GM21367 (cell line): ENCODE measurements at regions not wholly inside any gene's neighbourhood (a gene's known extent, or its start where the extent isn't known, plus 50 kb on each side); places are given as distances from the start of the nearest gene placed in this dataset.

Experiments used
- ATAC-seq: cut with Tn5 transposase; IDR thresholded peaks from one replicate; pipeline ENCODE4 v1.9.1; 2021; ENCODE audit not compliant: unreplicated experiment

DNA sequence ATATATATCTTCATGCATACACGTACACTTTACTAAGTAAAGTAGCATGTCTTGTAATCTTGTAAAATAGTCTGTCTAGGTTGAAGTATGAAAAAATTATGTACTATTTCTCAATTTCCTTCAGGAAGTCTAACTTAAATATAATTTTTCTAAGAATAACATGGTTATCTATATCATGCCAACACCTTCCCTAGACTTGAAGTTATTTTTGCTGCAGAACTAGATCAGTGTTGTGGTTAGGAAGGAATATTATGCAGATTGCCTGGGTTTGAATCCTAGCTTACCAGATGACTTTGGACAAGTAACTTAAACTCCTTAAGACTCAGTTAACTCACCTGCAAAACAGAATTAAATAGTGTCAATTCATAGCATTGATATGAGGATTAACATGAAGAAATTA, 142.2 kb upstream of the SEMA3A start:
- no peak for ATAC-seq

DNA sequence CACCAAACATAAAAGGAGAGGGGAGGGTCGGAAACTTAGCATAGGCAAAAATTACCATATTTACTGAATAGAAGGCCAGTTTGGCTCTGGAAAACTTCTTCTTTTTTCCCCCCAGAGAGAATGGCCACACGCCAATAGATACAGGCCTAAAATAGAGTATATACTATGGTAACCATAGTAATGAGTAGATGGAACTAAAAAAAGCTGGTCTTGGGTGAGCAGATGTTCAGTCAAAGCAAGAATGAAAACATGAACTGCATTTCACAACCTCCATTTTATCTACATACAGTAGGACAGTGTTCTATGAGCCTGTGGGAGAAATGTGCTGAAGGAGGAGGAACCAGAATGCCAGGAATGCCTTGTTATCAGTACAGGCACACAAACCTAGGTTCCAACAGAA, 141.7 kb upstream of the SEMA3A start:
- no peak for ATAC-seq

DNA sequence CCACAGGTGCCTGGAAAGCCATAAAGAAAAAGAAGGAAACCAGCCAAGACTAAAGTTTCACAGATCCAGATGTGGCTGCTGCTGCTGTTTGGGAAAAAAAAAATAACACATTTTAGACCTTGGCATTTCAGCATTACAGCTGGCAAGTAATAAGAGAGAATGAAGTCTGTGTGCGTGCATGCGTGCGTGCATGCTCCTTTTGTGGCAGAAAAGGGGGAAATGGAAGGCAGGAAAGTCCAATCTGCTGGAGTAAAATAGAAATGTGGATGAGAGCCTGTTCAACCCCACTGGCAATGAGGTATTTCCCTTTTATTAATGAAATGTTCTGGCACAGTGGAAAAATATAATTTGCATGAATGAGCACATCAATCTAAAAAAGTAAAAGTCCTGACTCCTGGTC, 137.0 kb upstream of the SEMA3A start:
- ATAC-seq, result no peak

DNA sequence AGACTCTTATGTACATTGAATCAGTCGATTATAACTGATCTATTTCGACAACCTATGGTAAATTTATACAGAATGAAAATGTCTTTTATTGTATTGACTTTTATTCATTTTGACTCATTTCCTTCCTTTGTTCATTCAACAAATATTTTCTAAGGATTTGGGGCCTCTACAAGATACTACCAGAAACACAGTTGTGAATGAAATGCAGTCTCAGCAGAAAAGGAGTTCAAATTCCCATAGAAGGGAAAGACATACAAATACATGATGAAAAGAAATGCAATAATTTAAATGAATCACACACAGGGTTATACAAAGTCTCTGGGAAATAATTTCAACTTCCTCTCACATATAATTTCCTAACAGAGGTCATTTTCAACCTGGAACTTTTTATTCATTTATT, 134.0 kb upstream of the SEMA3A start:
- ATAC-seq, result no peak

DNA sequence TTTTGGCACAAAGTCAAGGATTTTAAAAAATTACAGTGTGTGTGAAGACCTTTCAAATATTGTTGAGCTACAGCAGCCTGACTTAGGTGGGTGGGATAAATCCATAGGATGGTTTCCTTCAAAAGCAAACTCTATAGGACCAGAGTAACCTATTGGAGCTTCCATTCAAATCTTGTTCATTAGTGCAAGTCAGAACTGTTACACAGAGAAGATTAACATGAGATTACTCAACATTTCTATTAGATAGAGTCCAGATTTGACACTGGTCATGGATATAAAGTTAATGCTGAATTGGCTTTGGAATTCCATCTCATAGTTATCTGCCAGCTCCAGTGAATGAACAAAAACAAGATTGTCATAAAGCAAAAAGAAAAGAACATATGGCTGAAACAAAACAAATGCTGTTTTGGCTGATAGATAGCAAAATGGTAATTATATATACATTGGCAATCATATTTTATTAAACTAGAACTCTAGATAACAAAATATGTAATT, 129.6 kb upstream of the SEMA3A start:
- no peak for ATAC-seq

DNA sequence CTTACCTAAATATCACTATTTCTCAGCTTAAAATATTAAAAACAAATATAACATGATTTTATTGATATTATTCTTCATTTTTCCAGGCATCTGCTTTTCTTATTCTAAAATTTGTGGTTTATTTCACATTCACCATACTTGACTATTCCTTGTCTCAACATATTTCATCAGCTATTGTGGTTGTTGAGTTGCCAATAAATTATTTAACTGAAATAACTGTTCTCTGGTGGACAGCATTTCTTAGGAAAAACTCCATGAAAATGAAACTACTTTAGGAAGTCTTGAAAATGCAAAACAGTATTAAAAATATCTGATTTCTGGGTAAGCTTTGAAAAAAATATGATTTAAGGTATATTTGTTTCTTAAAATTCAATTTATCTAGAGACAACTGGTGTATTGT, 122.9 kb upstream of the SEMA3A start:
- no peak for ATAC-seq

DNA sequence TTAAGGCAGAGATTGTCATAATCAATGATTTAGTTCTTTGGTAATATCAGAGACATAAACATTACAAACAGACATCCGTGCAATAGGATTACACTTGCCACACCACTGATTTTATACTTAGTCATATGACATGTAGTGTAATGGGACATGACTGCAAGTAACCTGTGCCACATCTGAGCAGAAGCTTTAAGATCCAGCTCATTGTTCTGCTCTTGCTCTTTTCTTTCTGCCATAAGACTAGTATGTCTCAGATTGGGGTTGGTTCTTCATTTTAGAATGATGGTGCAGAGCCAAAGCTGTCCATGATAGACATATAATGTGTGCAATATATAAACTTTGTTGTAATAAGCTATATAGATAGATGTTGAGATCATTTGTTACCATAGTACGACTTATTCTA, 119.7 kb upstream of the SEMA3A start:
- no peak for ATAC-seq

DNA sequence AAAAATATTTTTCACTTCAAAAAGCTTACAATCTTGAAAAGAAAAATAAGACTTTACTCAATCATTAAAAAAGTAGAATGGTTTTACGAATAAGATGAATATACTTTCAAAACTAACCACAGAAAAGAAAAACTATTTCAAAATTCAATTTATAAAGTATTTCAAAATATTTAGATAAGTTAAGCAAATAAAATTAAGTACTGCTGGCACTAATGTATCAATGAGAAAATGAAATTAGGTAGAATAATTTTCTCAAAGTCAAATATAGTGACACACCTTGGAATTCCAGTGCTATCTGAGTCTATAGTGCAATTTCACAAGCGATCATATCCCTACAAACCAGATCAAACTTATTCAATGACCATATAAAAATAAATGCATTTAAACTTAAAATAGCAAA, 109.8 kb upstream of the SEMA3A start:
- no peak for ATAC-seq

DNA sequence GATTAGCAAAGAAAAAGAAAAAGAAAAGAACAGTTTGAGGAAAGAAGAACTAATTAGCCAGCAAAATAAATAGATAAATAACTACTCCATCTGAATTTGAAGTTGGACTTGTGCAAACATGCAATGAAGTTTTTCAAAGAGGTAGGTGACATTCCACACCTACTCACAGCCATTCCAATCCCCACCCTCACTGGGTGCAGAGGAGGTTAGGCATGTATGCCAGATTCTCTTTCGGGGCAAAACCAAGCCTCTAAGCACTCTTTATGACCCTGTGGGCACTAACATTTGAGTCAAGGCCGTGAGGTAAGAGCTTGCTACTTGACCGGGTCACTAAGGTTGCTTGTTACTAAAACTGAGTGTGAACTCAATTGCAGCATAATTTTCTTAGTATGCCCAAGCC, 108.4 kb upstream of the SEMA3A start:
- no peak for ATAC-seq

DNA sequence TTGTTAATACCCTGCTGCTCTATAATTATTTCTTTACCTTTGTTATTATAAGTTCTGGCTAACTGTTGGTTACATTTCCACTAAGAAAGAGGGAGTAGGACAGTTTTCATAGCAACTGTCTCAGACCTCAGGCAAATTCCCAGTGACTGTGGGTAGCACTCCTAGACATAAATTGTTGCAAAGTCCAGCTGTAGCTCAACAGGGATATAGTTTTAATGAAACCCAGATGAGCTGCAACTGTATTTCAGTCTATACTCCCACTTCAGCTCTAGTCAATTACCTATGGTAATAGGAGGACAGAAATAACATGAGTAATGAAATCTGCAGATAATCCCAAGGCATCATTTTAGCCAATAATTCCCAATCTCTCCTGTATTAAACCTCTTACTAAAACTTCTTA, 103.0 kb upstream of the SEMA3A start:
- ATAC-seq, result no peak

DNA sequence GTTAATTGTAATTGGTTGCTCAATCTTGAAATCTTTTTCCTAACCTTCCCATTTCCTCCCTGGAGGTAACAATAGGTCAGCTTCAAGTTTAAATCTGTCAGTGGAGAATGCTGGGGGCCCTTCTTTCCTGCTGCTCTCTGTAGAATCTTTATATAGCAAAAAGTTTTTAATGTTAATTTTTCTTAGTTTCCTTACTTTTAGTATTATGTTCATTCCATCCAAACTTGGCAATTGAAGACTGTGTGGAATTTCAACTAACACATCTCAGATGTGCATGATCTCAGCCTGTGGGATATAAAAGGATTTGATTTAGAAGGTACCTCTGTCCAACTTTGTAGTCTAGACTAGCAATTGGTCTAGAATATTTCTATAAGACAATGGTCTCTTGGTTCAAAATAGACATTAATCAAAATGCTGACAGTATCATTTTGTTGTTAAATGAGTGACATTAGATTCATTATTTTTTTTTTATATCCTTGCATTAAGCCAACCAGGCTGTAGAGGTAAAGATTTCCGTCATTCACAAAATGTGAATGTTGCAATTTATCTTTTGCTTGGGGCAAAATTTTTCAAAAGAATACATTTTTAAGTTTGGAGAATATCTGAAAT, 100.4 kb upstream of the SEMA3A start:
- ATAC-seq, result no peak

DNA sequence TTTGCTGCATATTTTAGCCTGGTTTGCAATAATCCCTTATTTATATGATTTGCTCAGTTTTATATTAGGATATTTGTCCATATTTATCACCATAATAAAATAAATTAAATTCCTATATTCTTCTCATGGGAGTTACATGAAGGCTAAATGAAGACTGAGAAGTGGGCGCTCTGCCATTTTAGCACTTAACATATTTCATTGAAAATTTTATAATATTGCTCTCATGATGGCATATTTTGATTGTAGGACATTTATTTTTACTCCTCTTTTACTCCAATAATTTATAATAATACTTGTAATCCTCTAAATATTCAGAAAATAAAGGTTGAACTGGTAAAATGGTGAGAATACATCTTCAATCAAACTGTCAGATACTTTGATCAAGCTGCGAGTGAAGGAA, 99.8 kb upstream of the SEMA3A start:
- ATAC-seq, result no peak

DNA sequence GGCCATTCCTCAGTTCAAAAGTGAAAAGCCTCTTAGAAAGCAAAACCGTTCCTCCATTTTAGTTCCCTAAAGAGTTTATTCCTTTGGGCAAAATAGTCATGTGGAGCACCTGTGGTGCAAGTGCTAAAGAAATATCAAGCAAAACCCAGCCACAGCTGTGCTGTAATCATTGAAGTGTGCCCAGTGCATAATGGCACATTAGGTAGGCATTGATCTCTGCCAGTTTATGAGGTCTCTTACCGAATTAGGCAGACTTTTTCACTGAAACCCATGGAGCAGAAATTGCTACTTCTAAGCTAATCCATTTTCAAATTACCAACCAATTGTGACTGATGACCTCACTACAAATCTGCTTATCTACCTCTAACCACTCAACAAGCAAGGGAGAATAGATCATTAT, 97.2 kb upstream of the SEMA3A start:
- ATAC-seq, result no peak

DNA sequence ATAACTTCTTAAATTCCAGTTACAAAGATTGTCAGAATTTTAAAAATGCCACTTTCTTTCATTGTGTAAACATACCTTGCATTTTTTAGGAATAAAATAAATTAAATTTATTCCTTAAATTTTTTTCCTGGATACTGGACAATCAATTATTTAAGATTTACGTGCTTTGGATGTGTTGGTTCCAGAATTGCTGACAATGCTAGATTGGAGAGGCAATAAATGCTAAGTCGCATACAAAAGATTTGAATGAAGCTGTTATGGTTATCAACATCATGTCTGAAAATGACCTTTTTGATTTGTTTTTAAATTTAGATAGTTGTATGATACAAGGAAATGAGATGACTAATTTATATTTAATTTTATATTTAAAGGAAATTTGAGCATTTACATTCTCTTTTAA, 89.2 kb upstream of the SEMA3A start:
- ATAC-seq, result no peak

DNA sequence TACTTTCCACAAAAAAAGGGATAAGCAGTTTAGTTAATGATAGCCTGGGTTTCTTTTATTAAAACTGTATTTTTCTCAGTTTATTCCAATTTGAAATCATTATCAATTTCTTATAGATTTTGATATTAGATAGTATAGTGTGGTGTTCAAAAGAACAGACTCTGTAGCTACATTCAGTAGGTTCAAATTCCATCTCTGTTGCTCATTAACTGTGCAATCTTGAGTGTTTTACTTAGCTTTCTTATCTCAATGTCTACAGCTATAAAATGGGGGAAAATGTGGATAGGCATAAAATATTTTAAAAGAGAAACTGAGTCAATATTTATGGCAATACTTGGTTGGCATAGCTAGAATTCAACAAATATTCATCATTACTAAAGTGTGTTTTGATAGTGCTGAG, 86.9 kb upstream of the SEMA3A start:
- no peak for ATAC-seq

DNA sequence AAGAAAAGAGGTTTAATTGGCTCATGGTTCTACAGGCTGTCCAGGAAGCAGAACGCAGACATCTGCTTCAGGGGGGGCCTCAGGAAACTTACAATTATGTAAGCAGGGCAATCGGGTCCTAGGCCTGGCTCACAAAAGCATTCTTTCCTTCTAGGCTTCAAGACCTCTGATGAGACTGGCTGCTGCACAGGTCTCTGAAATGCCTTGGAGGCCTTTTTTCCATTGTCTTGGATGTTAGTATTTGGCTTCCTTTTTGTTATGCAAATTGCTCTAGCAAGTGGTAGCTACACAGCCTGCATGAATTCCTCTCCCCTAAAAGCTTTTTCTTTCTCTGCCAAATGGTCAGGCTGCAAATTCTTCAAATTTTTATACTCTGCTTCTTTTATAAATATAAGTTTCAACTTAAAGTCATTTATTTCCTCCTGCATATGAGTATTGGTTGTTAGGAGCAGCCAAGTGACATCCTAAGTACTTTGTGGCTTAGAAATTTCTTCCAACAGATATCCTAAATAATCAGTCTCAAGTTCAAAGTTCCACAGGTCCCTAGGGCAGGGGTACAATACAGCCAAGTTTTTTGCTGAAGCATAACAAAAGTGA, 83.1 kb upstream of the SEMA3A start:
- ATAC-seq, result no peak

DNA sequence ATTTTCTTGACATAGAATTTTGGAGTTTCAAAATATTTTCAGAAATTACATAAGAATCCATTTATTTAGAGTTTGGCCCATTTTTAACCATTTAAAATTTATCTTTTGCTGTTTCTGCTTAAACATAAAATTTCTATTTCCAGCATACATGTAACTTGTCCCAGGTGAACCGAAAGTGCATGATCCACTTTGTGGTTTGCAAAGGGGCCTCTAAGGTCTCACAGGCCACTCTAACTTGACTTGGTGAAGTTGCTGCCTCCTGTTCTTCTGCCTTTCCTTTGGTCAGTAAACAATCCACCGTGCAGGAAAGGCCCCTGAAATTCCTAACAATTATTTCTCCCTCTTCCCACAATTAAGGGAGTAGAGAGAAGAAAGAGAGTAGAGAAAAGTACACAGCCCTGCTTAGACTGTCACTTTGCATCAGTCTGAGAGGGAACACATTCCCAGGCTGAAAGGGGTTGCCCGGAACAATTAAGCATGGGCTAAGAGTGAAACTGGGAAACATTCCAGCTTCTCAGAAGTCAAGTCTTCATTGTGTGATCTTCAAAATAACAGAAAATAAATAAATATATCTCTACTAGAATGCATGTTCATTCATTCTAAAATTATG, 79.5 kb upstream of the SEMA3A start:
- no peak for ATAC-seq

DNA sequence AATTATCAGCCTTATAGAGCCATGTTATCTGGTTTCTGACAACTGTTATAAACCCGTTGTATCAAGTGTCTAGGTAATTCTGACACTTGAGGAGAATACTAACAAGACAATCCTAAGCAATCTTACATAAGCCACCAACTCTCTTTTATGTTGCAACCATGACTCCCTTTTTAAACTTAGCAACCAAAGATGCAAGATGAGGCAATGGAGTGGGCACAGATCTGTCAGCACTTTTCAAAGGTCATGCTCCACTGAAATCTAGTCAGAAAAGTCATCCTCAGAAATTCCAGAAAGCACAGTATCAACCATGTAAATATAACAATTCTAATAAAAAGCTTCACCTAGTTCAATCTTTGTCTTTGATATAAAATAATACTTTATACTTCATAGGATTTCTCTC, 77.0 kb upstream of the SEMA3A start:
- ATAC-seq, result no peak

DNA sequence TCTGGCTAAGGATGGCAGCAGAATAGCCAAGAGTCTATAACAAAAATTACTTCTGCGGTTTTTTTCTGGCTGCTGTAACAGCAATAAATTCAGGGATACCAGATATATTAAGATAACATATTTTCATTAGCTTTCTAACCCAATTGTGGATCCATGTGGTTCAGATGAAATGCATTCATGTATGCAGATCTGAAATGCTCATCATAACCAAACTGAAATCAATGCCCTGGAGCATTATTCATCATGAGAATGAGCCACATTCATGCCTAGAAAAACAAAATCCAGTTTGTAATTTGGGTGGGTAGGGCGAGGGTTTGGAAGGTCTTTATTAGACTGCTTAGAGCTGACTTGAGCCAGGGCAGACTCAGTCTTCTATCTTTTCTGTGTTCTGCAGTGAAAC, 69.8 kb upstream of the SEMA3A start:
- no peak for ATAC-seq

DNA sequence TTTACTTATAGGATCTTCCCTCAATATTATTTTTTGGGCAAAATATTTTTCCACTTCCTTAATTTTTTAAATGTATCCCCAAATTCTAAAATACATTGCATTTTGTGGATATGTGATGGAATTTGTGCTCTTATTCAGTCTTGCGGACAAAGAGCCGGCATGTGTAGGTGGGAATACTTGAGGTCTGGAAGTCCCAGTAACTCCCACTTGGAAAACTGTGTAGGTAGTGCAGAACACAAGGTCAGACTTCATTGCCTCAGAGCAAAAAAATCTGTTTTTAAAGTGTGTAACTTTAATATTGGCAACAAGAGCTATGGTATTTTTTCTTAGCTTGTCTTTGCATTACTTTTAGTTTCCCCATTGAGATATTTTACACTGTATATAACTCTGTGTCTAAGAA, 68.5 kb upstream of the SEMA3A start:
- ATAC-seq, result no peak

DNA sequence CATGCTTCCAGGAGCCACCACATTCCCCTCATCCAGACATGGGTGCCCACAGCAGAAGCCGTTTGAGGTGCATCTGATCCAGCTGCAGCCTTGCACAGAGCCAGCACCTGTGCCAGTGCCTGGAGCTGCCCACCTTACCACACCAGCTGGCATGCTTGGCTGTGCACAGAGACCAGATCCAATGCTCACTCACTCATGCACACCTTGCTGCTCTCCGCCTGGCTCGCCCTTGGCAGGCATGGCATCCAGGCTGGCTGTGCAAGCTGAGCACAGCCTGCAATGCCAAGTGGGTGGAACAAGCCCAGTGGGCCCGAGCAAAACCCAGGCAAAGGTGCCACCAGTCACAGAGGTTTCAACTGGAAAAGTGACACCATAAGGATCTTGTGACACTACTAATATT, 66.9 kb upstream of the SEMA3A start:
- ATAC-seq, result no peak

DNA sequence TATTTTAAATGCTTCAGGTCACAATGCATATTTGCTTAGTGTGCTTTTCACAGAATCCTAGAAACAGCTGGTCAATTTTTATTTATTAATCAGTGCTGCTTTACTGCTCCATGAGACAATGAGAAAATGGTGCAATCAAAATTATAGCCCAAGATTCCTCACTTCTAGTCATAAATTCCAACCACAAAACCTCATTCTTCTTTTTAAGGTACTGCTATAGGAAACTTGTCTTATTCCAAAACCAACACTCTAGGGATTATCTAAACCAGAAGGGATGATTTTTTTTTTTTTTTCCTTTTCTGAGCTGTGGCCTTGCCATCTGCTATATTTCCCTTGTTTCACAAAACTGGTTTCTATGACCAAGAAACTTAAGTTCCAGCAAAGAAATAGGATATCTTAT, 64.0 kb upstream of the SEMA3A start:
- ATAC-seq, result no peak

DNA sequence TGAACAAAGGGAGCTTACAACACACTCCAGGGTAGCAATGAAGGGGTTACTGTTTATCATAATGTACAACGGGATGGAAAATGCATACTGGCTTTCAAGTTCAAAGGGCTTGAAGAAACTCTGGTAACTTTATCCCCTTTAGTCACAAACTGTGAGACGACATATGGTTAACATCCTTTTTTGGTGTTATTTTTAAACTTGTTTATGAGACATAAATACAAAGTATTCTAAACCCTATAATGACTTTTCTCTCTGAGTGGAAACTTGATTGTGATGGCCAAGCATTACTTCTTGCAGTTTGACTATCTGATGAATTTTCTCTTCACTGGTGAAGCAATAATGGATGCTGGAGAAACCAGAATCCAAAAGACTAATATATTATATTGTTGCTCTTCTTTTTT, 62.0 kb upstream of the SEMA3A start:
- no peak for ATAC-seq
